GM12878 (cell line): ENCODE measurements at regions not wholly inside any gene's neighbourhood (a gene's known extent, or its start where the extent isn't known, plus 50 kb on each side); places are given as distances from the start of the nearest gene placed in this dataset.

Source experiments
- ATAC-seq: fragments of 200-7000 bp; cut with Tn5 transposase; 3 replicates; pipeline ENCODE4 v1.9.1; 2020; ENCODE audit warnings: mild to moderate bottlenecking, moderate library complexity
- BruUV-seq: library from RNA; stranded (reverse); fragments of 400-500 nt; replicated peaks from 2 replicates; lab custom pipeline; 2021; lab: Mats Ljungman, UMichigan
- CTCF ChIA-PET: fragments of 300-600 bp; sonication (Branson Sonifier 250); formaldehyde crosslinking; extraction: SDS; loops from one replicate; lab custom pipeline; 2021; ENCODE audit warnings: inconsistent platforms; lab: Yijun Ruan, JAX
- POLR2A ChIA-PET: fragments of 350-600 bp; formaldehyde crosslinking; extraction: SDS; loops from one replicate; lab custom pipeline; 2021; ENCODE audit warnings: inconsistent platforms; lab: Charles Lee
- RAD21 ChIA-PET: fragments of 300-600 bp; sonication (Branson Sonifier 250); formaldehyde crosslinking; loops from one replicate; lab custom pipeline; 2023; ENCODE audit warnings: antibody characterized with exemption; ENCODE audit not compliant: unreplicated experiment; lab: Charles Lee
- SMC1A ChIA-PET: fragments of 300-600 bp; sonication (Branson Sonifier 250); formaldehyde crosslinking; loops from one replicate; lab custom pipeline; 2023; ENCODE audit not compliant: unreplicated experiment, uncharacterized antibody; lab: Charles Lee
- DNase-seq: peaks from one replicate; pipeline ENCODE4 v3.0.0-alpha.2; 2011; ENCODE audit warnings: low read depth, low spot score
- FAIRE-seq: peaks from 3 replicates; lab custom pipeline; 2011; peaks lifted over from hg19 to GRCh38; lab: Jason Lieb, UNC
- H2AFZ ChIP-seq: 2 replicates; pipeline ENCODE4 v1.6.0; 2011; ENCODE audit warnings: low read depth, low read length, control low read depth; ENCODE audit not compliant: control insufficient read depth
- H3K27ac ChIP-seq: 2 replicates; pipeline ENCODE4 v1.5.1; 2011; ENCODE audit warnings: control low read depth; ENCODE audit not compliant: control insufficient read depth, insufficient read depth
- H3K27me3 ChIP-seq, 2 experiments: replicated peaks in 1 of 2; 2 replicates each; pipeline versions ENCODE4 v1.6.0 to v1.6.1; 2011; ENCODE audit warnings: low read length in 1 of 2; ENCODE audit not compliant: control insufficient read depth in 2 of 2, insufficient read depth in 2 of 2
- H3K36me3 ChIP-seq, 2 experiments: 2 replicates each; pipeline ENCODE4 v1.5.1; 2011; ENCODE audit warnings: low read length in 1 of 2; ENCODE audit not compliant: control insufficient read depth in 2 of 2, insufficient read depth in 2 of 2
- H3K4me1 ChIP-seq: 2 replicates; pipeline ENCODE4 v1.6.1; 2011; ENCODE audit warnings: mild to moderate bottlenecking, low read length, moderate library complexity, mixed read lengths; ENCODE audit not compliant: control insufficient read depth, insufficient read depth
- H3K4me2 ChIP-seq: 2 replicates; pipeline ENCODE4 v1.6.0; 2011; ENCODE audit warnings: control low read depth; ENCODE audit not compliant: control insufficient read depth, insufficient read depth
- H3K4me3 ChIP-seq: fragments of 200-600 bp; sonication (generic); 2 replicates; pipeline ENCODE4 v1.5.1; 2016
- H3K79me2 ChIP-seq: 2 replicates; pipeline ENCODE4 v1.6.0; 2011; ENCODE audit warnings: low read length; ENCODE audit not compliant: control insufficient read depth, insufficient read depth
- H3K9ac ChIP-seq: 2 replicates; pipeline ENCODE4 v1.8.0; 2011; ENCODE audit warnings: low read length, control low read depth, mixed read lengths; ENCODE audit not compliant: control insufficient read depth, insufficient read depth
- H3K9me3 ChIP-seq: replicated peaks from 3 replicates; pipeline ENCODE4 v1.5.1; 2011; ENCODE audit warnings: mild to moderate bottlenecking, low read length; ENCODE audit not compliant: control insufficient read depth, insufficient read depth
- H4K20me1 ChIP-seq: 2 replicates; pipeline ENCODE4 v1.6.0; 2011; ENCODE audit not compliant: control insufficient read depth, insufficient read depth
- BACH1 ChIP-seq: fragments of 450-650 bp; IDR thresholded peaks from 2 replicates; pipeline ENCODE4 v1.6.1; 2017; ENCODE audit warnings: mild to moderate bottlenecking, borderline replicate concordance
- BMI1 ChIP-seq: fragments of 450-650 bp; IDR thresholded peaks from 2 replicates; pipeline ENCODE4 v1.6.1; 2016; ENCODE audit warnings: mild to moderate bottlenecking, moderate library complexity, borderline replicate concordance
- CTCF ChIP-seq, 3 experiments: IDR thresholded peaks in 2 of 3; conservative IDR thresholded peaks in 1 of 3; 2 replicates each; pipeline ENCODE4 v1.5.1; 2011; ENCODE audit warnings: low read depth in 3 of 3, low read length in 3 of 3, mild to moderate bottlenecking in 3 of 3, control low read depth in 2 of 3, moderate library complexity in 2 of 3, inconsistent platforms in 1 of 3, mixed read lengths in 1 of 3; ENCODE audit not compliant: control insufficient read depth in 2 of 3, insufficient read depth in 1 of 3; ENCODE audit errors: extremely low read depth in 1 of 3
- CUX1 ChIP-seq: IDR thresholded peaks from 2 replicates; pipeline ENCODE4 v1.6.1; 2012; ENCODE audit warnings: improper control_type of control experiment, low read depth, low read length; ENCODE audit not compliant: insufficient replicate concordance
- PAX8 ChIP-seq: fragments of 450-650 bp; IDR thresholded peaks from 2 replicates; pipeline ENCODE4 v1.6.1; 2017; ENCODE audit warnings: mild to moderate bottlenecking, moderate library complexity
- POLR2AphosphoS2 ChIP-seq: IDR thresholded peaks from 2 replicates; pipeline ENCODE4 v1.6.1; 2011; ENCODE audit warnings: low read depth, mild to moderate bottlenecking, low read length, improper control_type of control experiment, moderate library complexity
- SRF ChIP-seq, 2 experiments: IDR thresholded peaks; 2 replicates each; pipeline ENCODE4 v1.6.1; 2011; ENCODE audit warnings: low read depth in 2 of 2, low read length in 2 of 2, mild to moderate bottlenecking in 1 of 2, moderate library complexity in 1 of 2
- TCF3 ChIP-seq: IDR thresholded peaks from 2 replicates; pipeline ENCODE4 v1.6.1; 2012; ENCODE audit warnings: low read depth, mild to moderate bottlenecking, low read length, borderline replicate concordance; ENCODE audit not compliant: insufficient read depth
- ZNF217 ChIP-seq: fragments of 450-650 bp; IDR thresholded peaks from 2 replicates; pipeline ENCODE4 v1.6.1; 2017; ENCODE audit warnings: antibody characterized with exemption, mild to moderate bottlenecking
- ZNF274 ChIP-seq: IDR thresholded peaks from one replicate; pipeline ENCODE4 v1.8.0; 2011; ENCODE audit not compliant: insufficient read length, insufficient read depth
- ZNF592 ChIP-seq: fragments of 450-650 bp; IDR thresholded peaks from 2 replicates; pipeline ENCODE4 v1.6.1; 2017; ENCODE audit warnings: mild to moderate bottlenecking, moderate library complexity
- WGBS: methylation state at CpG from one replicate; pipeline ENCODE4 v1.1.6; 2016; ENCODE audit warnings: low lambda C conversion rate; ENCODE audit not compliant: insufficient replicate concordance, insufficient coverage; ENCODE audit errors: missing lambda C conversion rate; 5-methylcytosine and 5-hydroxymethylcytosine counted together
- in situ Hi-C: fragments of 300-500 bp; cut with MboI; formaldehyde crosslinking; loops from 9 replicates; pipeline ENCODE4 v1.14.3; 2018; ENCODE audit warnings: mixed read lengths
- intact Hi-C: fragments of 100-400 bp; cut with micrococcal nuclease; formaldehyde crosslinking; loops from one replicate; pipeline ENCODE4 v1.14.2; 2022; ENCODE audit not compliant: unreplicated experiment
- TF ChIP-seq, protein P1 (sequence below): IDR thresholded peaks from 2 replicates; pipeline ENCODE4 v1.6.1; 2011; ENCODE audit warnings: mild to moderate bottlenecking, low read depth, low read length, moderate library complexity; ENCODE audit not compliant: insufficient replicate concordance

- Histone ChIP-seq H3K9ac (no peak overlapping the region), H3K27me3 (no peaks in the 10 kb centered on the region), H3K4me2 (no peak overlapping the region), H2AFZ (no peak overlapping the region), H4K20me1 (no peaks in the 10 kb centered on the region), H3K79me2 (no peaks in the 10 kb centered on the region), H3K4me1 (no peaks in the 10 kb centered on the region), H3K27ac (no peak overlapping the region), H3K9me3 (no peaks in the 10 kb centered on the region), H3K4me3 (no peak overlapping the region), H3K36me3 (no peaks in the 10 kb centered on the region)
- intact Hi-C loops (no loop called here), in situ Hi-C loops (no loop called here)
- ChIA-PET CTCF (no interaction called here), RAD21 (no interaction called here), POLR2A (no interaction called here), SMC1A (no interaction called here)
- DNase-seq (no peak), FAIRE-seq (no peak), ATAC-seq (no peak)
- 17% methylated on average over 3 of the region's 3 CpGs for whole genome bisulfite sequencing
- BruUV-seq: no TSS peak
- TF ChIP-seq TCF3 (no peak), ZNF274 (no peak), PAX8 (no peak), ZNF217 (no peak), CTCF (IDR thresholded peaks at IDR 0.05 in 2 of 3, conservative IDR thresholded peaks at IDR 0.05 in 1 of 3; ENCODE audit: control insufficient read depth in 2 of 3, extremely low read depth in 1 of 3, insufficient read depth in 1 of 3, low read depth in 3 of 3, low read length in 3 of 3) (no peak), SRF (IDR thresholded peaks at IDR 0.05; ENCODE audit: low read depth in 2 of 2, low read length in 2 of 2) (no peak), BACH1 (no peak), CUX1 (no peak), POLR2AphosphoS2 (no peak), ZNF592 (no peak), BMI1 (no peak)
- TF ChIP-seq, protein P1, sequence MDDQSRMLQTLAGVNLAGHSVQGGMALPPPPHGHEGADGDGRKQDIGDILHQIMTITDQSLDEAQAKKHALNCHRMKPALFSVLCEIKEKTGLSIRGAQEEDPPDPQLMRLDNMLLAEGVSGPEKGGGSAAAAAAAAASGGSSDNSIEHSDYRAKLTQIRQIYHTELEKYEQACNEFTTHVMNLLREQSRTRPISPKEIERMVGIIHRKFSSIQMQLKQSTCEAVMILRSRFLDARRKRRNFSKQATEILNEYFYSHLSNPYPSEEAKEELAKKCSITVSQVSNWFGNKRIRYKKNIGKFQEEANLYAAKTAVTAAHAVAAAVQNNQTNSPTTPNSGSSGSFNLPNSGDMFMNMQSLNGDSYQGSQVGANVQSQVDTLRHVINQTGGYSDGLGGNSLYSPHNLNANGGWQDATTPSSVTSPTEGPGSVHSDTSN: no peak
These were observed 97.6 kb upstream of the DEFB112 start for GRCh38 chr6:50147371-50147770.
